LNCAP (cell line): ENCODE measurements at regions not wholly inside any gene's neighbourhood (a gene's known extent, or its start where the extent isn't known, plus 50 kb on each side); places are given as distances from the start of the nearest gene placed in this dataset.

Experiments used
- CTCF ChIP-seq: fragments of 450-650 bp; IDR thresholded peaks from 2 replicates; pipeline ENCODE4 v1.5.1; 2017; ENCODE audit warnings: mild to moderate bottlenecking

GRCh38 chr21:16061194-16061593, 331.4 kb downstream of the USP25 start:
- no peak for TF ChIP-seq CTCF

- no peak for TF ChIP-seq CTCF
Observed at GRCh38 chr21:16069178-16070112, 339.7 kb downstream of the USP25 start.

GRCh38 chr21:16070207-16070651, 340.4 kb downstream of the USP25 start:
- TF ChIP-seq CTCF: peak; percentile 27; the same call in 1 of the 2 replicates

- TF ChIP-seq CTCF: no peak
Observed at GRCh38 chr21:16071092-16071491, 341.3 kb downstream of the USP25 start.

GRCh38 chr21:16071761-16072160, 342.0 kb downstream of the USP25 start:
- TF ChIP-seq CTCF: no peak

- TF ChIP-seq CTCF: no peak
Observed at GRCh38 chr21:16072221-16072620, 342.4 kb downstream of the USP25 start.

GRCh38 chr21:16072737-16073136, 343.0 kb downstream of the USP25 start:
- no peak for TF ChIP-seq CTCF
